Activated naive CD4-positive, alpha-beta T cell treated with anti-CD3 and anti-CD28 coated beads, Interleukin-2, amount 50 U/mL, for 16 hours (primary cell): ENCODE measurements at regions not wholly inside any gene's neighbourhood (a gene's known extent, or its start where the extent isn't known, plus 50 kb on each side); places are given as distances from the start of the nearest gene placed in this dataset.
A peak's percentile ranks its signal among the peaks of the same experiment; 100 is the strongest.
"Not testable (repeated sequence)": the region's sequence is repeated elsewhere in the genome, so short reads cannot be mapped to it uniquely, and the experiment has no call there.

Source experiments
- DNase-seq: peaks from one replicate; pipeline ENCODE4 v3.0.0-alpha.2; 2020

GRCh38 chr4:181121733-181122132 lies 1121.5 kb upstream of the TENM3 start:
- no peak for DNase-seq

- DNase-seq: no peak
These were observed 1116.0 kb upstream of the TENM3 start for GRCh38 chr4:181127171-181127570.

GRCh38 chr4:181130317-181130716 lies 1112.9 kb upstream of the TENM3 start:
- DNase-seq: not testable (repeated sequence)

- DNase-seq: no peak
These were observed 1105.9 kb upstream of the TENM3 start for GRCh38 chr4:181137351-181137750.

GRCh38 chr4:181138116-181138515 lies 1105.1 kb upstream of the TENM3 start:
- no peak for DNase-seq

- DNase-seq: no peak
These were observed 1103.1 kb upstream of the TENM3 start for GRCh38 chr4:181140037-181140603.

- peak; percentile 64 for DNase-seq
These were observed 1099.8 kb upstream of the TENM3 start for GRCh38 chr4:181143250-181143854.

- DNase-seq: no peak
These were observed 1097.2 kb upstream of the TENM3 start for GRCh38 chr4:181146051-181146450.

- DNase-seq: no peak
These were observed 1095.7 kb upstream of the TENM3 start for GRCh38 chr4:181147416-181147951.

GRCh38 chr4:181148470-181148869 lies 1094.7 kb upstream of the TENM3 start:
- DNase-seq: no peak

- DNase-seq: no peak
These were observed 1093.0 kb upstream of the TENM3 start for GRCh38 chr4:181150191-181150590.

- DNase-seq: no peak
These were observed 1091.3 kb upstream of the TENM3 start for GRCh38 chr4:181151856-181152255.

GRCh38 chr4:181157647-181158046 lies 1085.6 kb upstream of the TENM3 start:
- DNase-seq: no peak

- no peak for DNase-seq
These were observed 1084.2 kb upstream of the TENM3 start for GRCh38 chr4:181158971-181159370.

- DNase-seq: no peak
These were observed 1081.5 kb upstream of the TENM3 start for GRCh38 chr4:181161669-181162068.

GRCh38 chr4:181162266-181162665 lies 1080.9 kb upstream of the TENM3 start:
- no peak for DNase-seq

- DNase-seq: no peak
These were observed 1080.5 kb upstream of the TENM3 start for GRCh38 chr4:181162676-181163075.

- no peak for DNase-seq
These were observed 1076.3 kb upstream of the TENM3 start for GRCh38 chr4:181166742-181167399.

GRCh38 chr4:181168011-181168805 lies 1075.0 kb upstream of the TENM3 start:
- no peak for DNase-seq

GRCh38 chr4:181173046-181173445 lies 1070.2 kb upstream of the TENM3 start:
- no peak for DNase-seq

- DNase-seq: no peak
These were observed 1066.9 kb upstream of the TENM3 start for GRCh38 chr4:181176306-181176705.

- no peak for DNase-seq
These were observed 1061.9 kb upstream of the TENM3 start for GRCh38 chr4:181181331-181181730.

GRCh38 chr4:181189751-181190150 lies 1053.5 kb upstream of the TENM3 start:
- no peak for DNase-seq
